Kidney epithelial cell (primary cell): ENCODE measurements at regions not wholly inside any gene's neighbourhood (a gene's known extent, or its start where the extent isn't known, plus 50 kb on each side); places are given as distances from the start of the nearest gene placed in this dataset.

Source experiments
- DNase-seq: peaks from one replicate; pipeline ENCODE4 v3.0.0-alpha.2; 2010; ENCODE audit warnings: low read depth
- H3K27me3 ChIP-seq: 2 replicates; pipeline ENCODE4 v1.6.0; 2011; ENCODE audit warnings: low read length; ENCODE audit not compliant: control insufficient read depth, insufficient read depth
- H3K36me3 ChIP-seq: 2 replicates; pipeline ENCODE4 v1.5.1; 2011; ENCODE audit warnings: low read length; ENCODE audit not compliant: control insufficient read depth, insufficient read depth
- H3K4me3 ChIP-seq: 2 replicates; pipeline ENCODE4 v1.5.1; 2011; ENCODE audit warnings: low read depth, mild to moderate bottlenecking, control low read depth, low read length
- TF ChIP-seq, protein P1 (sequence below): IDR thresholded peaks from 2 replicates; pipeline ENCODE4 v1.5.1; 2011; ENCODE audit warnings: mild to moderate bottlenecking, moderate library complexity, low read length, control low read depth, inconsistent platforms; ENCODE audit not compliant: insufficient read depth, poor library complexity, severe bottlenecking

- TF ChIP-seq, protein P1, sequence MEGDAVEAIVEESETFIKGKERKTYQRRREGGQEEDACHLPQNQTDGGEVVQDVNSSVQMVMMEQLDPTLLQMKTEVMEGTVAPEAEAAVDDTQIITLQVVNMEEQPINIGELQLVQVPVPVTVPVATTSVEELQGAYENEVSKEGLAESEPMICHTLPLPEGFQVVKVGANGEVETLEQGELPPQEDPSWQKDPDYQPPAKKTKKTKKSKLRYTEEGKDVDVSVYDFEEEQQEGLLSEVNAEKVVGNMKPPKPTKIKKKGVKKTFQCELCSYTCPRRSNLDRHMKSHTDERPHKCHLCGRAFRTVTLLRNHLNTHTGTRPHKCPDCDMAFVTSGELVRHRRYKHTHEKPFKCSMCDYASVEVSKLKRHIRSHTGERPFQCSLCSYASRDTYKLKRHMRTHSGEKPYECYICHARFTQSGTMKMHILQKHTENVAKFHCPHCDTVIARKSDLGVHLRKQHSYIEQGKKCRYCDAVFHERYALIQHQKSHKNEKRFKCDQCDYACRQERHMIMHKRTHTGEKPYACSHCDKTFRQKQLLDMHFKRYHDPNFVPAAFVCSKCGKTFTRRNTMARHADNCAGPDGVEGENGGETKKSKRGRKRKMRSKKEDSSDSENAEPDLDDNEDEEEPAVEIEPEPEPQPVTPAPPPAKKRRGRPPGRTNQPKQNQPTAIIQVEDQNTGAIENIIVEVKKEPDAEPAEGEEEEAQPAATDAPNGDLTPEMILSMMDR, result no peak
- no peak overlapping the region for H3K4me3 ChIP-seq
- H3K27me3 ChIP-seq, result no peaks in the 10 kb centered on the region
- DNase-seq, result no peak
- H3K36me3 ChIP-seq, result no peaks in the 10 kb centered on the region
These were observed 152.3 kb upstream of the SPAG17 start for GRCh38 chr1:118337346-118337745.

DNA sequence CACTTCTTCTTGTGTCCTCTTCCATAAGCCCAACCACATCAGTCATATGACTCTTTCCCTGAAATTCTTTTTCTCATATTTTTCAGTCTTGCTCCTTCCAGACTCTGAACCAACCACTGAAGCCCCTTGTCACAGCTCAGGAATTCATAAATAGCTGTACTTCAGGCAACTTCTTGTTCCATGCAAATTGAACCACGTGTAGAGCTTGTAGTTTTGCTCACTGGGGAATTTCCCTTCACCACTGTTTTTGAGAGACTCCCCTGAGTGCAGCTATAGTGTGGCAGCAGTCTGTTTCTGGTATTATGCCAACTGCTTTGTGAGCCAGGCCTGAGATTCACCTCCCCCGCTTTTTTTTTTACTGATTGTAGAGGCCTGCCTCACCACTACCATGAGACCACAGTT, 150.3 kb upstream of the SPAG17 start:
- H3K27me3 ChIP-seq, result no peaks in the 10 kb centered on the region
- H3K36me3 ChIP-seq, result no peaks in the 10 kb centered on the region
- no peak overlapping the region for H3K4me3 ChIP-seq
- DNase-seq, result peak; percentile 41
- TF ChIP-seq, protein P1, result no peak

- no peaks in the 10 kb centered on the region for H3K27me3 ChIP-seq
- no peak for DNase-seq
- TF ChIP-seq, protein P1, result no peak
- H3K4me3 ChIP-seq, result no peak overlapping the region
- no peaks in the 10 kb centered on the region for H3K36me3 ChIP-seq
These were observed 149.5 kb upstream of the SPAG17 start for GRCh38 chr1:118334506-118334905.

DNA sequence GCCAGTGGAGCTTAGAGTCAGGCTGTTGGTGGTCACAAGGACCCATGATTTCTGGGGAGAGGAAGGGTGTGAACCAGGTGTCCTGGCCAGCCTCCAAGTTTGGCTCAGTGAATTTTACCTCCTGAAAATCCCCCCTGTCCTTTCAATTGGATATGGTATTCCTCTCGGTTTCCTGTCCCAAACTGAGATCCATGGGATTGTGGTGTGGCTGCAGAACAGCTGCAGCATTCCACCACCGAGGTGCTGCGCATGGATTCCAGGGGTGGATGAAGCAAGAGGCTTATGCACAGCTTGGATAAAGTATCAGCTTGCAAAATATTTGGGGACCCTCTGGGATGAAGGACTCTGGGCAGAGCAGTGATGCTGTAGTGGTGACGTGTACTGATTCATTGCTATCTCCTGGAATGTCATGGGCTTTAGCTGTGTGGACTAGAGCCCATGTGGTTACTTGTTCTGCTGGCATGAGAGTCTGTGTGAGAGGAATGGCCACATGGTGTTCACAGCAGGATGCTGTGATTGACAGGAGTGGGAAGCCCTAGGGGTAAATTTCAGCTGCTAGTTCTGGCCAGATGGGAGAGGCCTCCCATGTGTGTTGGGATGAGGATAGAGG, 148.7 kb upstream of the SPAG17 start:
- DNase-seq, result no peak
- no peak overlapping the region for H3K4me3 ChIP-seq
- TF ChIP-seq, protein P1, result no peak

GRCh38 chr1:118326960-118327629, 142.1 kb upstream of the SPAG17 start:
- no peaks in the 10 kb centered on the region for H3K27me3 ChIP-seq
- TF ChIP-seq, protein P1, result no peak
- H3K36me3 ChIP-seq, result no peaks in the 10 kb centered on the region
- no peak for DNase-seq
- no peak overlapping the region for H3K4me3 ChIP-seq

More for the DNA sequence above, 148.7 kb upstream of the SPAG17 start:
- Histone ChIP-seq H3K36me3 (no peaks in the 10 kb centered on the region), H3K27me3 (no peaks in the 10 kb centered on the region)
